Ishikawa (cell line): ENCODE measurements at regions not wholly inside any gene's neighbourhood (a gene's known extent, or its start where the extent isn't known, plus 50 kb on each side); places are given as distances from the start of the nearest gene placed in this dataset.

Experiments
- CEBPB ChIP-seq: IDR thresholded peaks from 2 replicates; pipeline ENCODE4 v1.6.1; 2012
- CREB1 ChIP-seq: IDR thresholded peaks from 2 replicates; pipeline ENCODE4 v1.6.1; 2012; ENCODE audit warnings: low read depth
- EGR1 ChIP-seq: IDR thresholded peaks from 2 replicates; pipeline ENCODE4 v1.6.1; 2012
- EP300 ChIP-seq: IDR thresholded peaks from 2 replicates; pipeline ENCODE4 v1.6.1; 2012; ENCODE audit warnings: borderline replicate concordance
- FOXM1 ChIP-seq: IDR thresholded peaks from 2 replicates; pipeline ENCODE4 v1.6.1; 2012; ENCODE audit warnings: low read depth, borderline replicate concordance
- MAX ChIP-seq: IDR thresholded peaks from 2 replicates; pipeline ENCODE4 v1.6.1; 2012
- NFIC ChIP-seq: IDR thresholded peaks from 2 replicates; pipeline ENCODE4 v1.6.1; 2012
- RAD21 ChIP-seq: IDR thresholded peaks from 2 replicates; pipeline ENCODE4 v1.6.1; 2012; ENCODE audit warnings: low read depth
- REST ChIP-seq: IDR thresholded peaks from 2 replicates; pipeline ENCODE4 v1.6.1; 2012; ENCODE audit warnings: low read depth, mild to moderate bottlenecking
- TAF1 ChIP-seq: IDR thresholded peaks from 2 replicates; pipeline ENCODE4 v1.6.1; 2012; ENCODE audit warnings: low read depth, mild to moderate bottlenecking
- TCF12 ChIP-seq: IDR thresholded peaks from 2 replicates; pipeline ENCODE4 v1.6.1; 2012; ENCODE audit warnings: low read depth
- TEAD4 ChIP-seq: IDR thresholded peaks from 2 replicates; pipeline ENCODE4 v1.6.1; 2012
- USF1 ChIP-seq: IDR thresholded peaks from 2 replicates; pipeline ENCODE4 v1.6.1; 2012
- YY1 ChIP-seq: IDR thresholded peaks from 2 replicates; pipeline ENCODE4 v1.6.1; 2012; ENCODE audit warnings: low read depth
- ZBTB7A ChIP-seq: IDR thresholded peaks from 2 replicates; pipeline ENCODE4 v1.6.1; 2012; ENCODE audit warnings: low read depth

- TF ChIP-seq TAF1 (no peak), RAD21 (no peak), TCF12 (no peak), YY1 (no peak), MAX (no peak), USF1 (no peak), CEBPB (no peak), FOXM1 (no peak), ZBTB7A (no peak), NFIC (no peak), EGR1 (no peak), EP300 (no peak), REST (no peak)
Observed at GRCh38 chr3:124411728-124412127, 318.5 kb upstream of the UMPS start.

- TF ChIP-seq USF1, result no peak
- no peak for TF ChIP-seq ZBTB7A
- no peak for TF ChIP-seq FOXM1
- no peak for TF ChIP-seq NFIC
- no peak for TF ChIP-seq EP300
- TF ChIP-seq EGR1, result no peak
- no peak for TF ChIP-seq TEAD4
Observed at GRCh38 chr3:124412644-124413043, 317.6 kb upstream of the UMPS start.

GRCh38 chr3:124413393-124413792 is 316.9 kb upstream of the UMPS start:
- TF ChIP-seq RAD21, result no peak
- no peak for TF ChIP-seq FOXM1
- TF ChIP-seq CREB1, result no peak
- TF ChIP-seq EP300, result no peak
- no peak for TF ChIP-seq YY1
- TF ChIP-seq ZBTB7A, result no peak
- no peak for TF ChIP-seq TEAD4
- no peak for TF ChIP-seq USF1
- no peak for TF ChIP-seq CEBPB
- TF ChIP-seq NFIC, result no peak
- TF ChIP-seq MAX, result no peak

GRCh38 chr3:124413989-124414598 is 316.2 kb upstream of the UMPS start:
- TF ChIP-seq TAF1, result no peak
- 0 out of 2 replicates have a peak, but pooled peaks have one; percentile 15 for TF ChIP-seq NFIC

GRCh38 chr3:124415446-124415960 is 314.7 kb upstream of the UMPS start:
- TF ChIP-seq RAD21 (no peak), TCF12 (no peak), FOXM1 (no peak), EP300 (no peak), YY1 (no peak), TAF1 (no peak), USF1 (no peak), EGR1 (no peak), CREB1 (no peak), NFIC (no peak), CEBPB (no peak), MAX (no peak), TEAD4 (no peak), ZBTB7A (no peak)

- TF ChIP-seq TEAD4 (no peak), USF1 (no peak), EP300 (no peak), CEBPB (no peak), MAX (no peak), TAF1 (no peak), REST (no peak), CREB1 (no peak), YY1 (no peak), TCF12 (no peak), NFIC (no peak), EGR1 (no peak), ZBTB7A (no peak), RAD21 (no peak), FOXM1 (no peak)
Observed at GRCh38 chr3:124419303-124419702, 310.9 kb upstream of the UMPS start.
